ENCODE measurements at regions not wholly inside any gene's neighbourhood (a gene's known extent, or its start where the extent isn't known, plus 50 kb on each side); places are given as distances from the start of the nearest gene placed in this dataset.

DNA sequence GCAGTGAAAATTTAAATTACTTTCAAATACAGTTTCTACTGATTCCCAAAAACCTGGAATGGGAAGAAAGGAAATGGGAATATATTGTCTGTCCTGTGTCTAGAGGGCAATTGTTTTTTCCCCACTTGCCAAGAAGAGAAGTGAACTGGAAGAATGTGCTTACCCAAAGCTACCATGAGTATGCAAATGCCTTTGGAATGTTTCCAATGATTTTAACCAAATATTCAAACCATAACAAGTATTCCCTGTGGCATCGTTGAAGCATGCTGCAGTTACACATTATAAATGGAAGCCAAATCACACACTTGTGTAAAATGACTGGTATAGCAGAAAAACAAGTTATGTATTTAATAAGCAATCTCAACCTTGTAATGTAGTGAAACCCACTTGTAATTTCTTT lies 368.2 kb downstream of the GBE1 start (continued):
- TF ChIP-seq, protein P1, sequence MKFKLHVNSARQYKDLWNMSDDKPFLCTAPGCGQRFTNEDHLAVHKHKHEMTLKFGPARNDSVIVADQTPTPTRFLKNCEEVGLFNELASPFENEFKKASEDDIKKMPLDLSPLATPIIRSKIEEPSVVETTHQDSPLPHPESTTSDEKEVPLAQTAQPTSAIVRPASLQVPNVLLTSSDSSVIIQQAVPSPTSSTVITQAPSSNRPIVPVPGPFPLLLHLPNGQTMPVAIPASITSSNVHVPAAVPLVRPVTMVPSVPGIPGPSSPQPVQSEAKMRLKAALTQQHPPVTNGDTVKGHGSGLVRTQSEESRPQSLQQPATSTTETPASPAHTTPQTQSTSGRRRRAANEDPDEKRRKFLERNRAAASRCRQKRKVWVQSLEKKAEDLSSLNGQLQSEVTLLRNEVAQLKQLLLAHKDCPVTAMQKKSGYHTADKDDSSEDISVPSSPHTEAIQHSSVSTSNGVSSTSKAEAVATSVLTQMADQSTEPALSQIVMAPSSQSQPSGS (CRISPR knock-in tag; IDR thresholded peaks at IDR 0.05) = no peak
- TF ChIP-seq, protein P2, sequence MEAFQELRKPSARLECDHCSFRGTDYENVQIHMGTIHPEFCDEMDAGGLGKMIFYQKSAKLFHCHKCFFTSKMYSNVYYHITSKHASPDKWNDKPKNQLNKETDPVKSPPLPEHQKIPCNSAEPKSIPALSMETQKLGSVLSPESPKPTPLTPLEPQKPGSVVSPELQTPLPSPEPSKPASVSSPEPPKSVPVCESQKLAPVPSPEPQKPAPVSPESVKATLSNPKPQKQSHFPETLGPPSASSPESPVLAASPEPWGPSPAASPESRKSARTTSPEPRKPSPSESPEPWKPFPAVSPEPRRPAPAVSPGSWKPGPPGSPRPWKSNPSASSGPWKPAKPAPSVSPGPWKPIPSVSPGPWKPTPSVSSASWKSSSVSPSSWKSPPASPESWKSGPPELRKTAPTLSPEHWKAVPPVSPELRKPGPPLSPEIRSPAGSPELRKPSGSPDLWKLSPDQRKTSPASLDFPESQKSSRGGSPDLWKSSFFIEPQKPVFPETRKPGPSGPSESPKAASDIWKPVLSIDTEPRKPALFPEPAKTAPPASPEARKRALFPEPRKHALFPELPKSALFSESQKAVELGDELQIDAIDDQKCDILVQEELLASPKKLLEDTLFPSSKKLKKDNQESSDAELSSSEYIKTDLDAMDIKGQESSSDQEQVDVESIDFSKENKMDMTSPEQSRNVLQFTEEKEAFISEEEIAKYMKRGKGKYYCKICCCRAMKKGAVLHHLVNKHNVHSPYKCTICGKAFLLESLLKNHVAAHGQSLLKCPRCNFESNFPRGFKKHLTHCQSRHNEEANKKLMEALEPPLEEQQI (IDR thresholded peaks at IDR 0.05) = no peak
- TF ChIP-seq, protein P3, sequence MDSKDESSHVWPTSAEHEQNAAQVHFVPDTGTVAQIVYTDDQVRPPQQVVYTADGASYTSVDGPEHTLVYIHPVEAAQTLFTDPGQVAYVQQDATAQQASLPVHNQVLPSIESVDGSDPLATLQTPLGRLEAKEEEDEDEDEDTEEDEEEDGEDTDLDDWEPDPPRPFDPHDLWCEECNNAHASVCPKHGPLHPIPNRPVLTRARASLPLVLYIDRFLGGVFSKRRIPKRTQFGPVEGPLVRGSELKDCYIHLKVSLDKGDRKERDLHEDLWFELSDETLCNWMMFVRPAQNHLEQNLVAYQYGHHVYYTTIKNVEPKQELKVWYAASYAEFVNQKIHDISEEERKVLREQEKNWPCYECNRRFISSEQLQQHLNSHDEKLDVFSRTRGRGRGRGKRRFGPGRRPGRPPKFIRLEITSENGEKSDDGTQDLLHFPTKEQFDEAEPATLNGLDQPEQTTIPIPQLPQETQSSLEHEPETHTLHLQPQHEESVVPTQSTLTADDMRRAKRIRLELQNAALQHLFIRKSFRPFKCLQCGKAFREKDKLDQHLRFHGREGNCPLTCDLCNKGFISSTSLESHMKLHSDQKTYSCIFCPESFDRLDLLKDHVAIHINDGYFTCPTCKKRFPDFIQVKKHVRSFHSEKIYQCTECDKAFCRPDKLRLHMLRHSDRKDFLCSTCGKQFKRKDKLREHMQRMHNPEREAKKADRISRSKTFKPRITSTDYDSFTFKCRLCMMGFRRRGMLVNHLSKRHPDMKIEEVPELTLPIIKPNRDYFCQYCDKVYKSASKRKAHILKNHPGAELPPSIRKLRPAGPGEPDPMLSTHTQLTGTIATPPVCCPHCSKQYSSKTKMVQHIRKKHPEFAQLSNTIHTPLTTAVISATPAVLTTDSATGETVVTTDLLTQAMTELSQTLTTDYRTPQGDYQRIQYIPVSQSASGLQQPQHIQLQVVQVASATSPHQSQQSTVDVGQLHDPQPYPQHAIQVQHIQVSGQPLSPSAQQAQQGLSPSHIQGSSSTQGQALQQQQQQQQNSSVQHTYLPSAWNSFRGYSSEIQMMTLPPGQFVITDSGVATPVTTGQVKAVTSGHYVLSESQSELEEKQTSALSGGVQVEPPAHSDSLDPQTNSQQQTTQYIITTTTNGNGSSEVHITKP (IDR thresholded peaks at IDR 0.05; ENCODE audit: partially characterized antibody) = no peak
- TF ChIP-seq TCF7L2 (IDR thresholded peaks at IDR 0.05; ENCODE audit: low read depth, low read length) = no peak

Measured in K562 (cell line).